AG09309 (cell line): ENCODE measurements at regions not wholly inside any gene's neighbourhood (a gene's known extent, or its start where the extent isn't known, plus 50 kb on each side); places are given as distances from the start of the nearest gene placed in this dataset.

Experiments
- DNase-seq: peaks from one replicate; pipeline ENCODE4 v3.0.0-alpha.2; 2010; ENCODE audit warnings: low read depth
- H3K4me3 ChIP-seq: 2 replicates; pipeline ENCODE4 v1.5.1; 2011; ENCODE audit warnings: mild to moderate bottlenecking, low read depth, low read length, moderate library complexity; ENCODE audit not compliant: control insufficient read depth
- CTCF ChIP-seq: IDR thresholded peaks from 2 replicates; pipeline ENCODE4 v1.5.1; 2011; ENCODE audit warnings: mild to moderate bottlenecking, low read depth, low read length, inconsistent platforms; ENCODE audit not compliant: insufficient read depth, control insufficient read depth; ENCODE audit errors: missing control alignments

- no peak for DNase-seq
- no peak overlapping the region for H3K4me3 ChIP-seq
- TF ChIP-seq CTCF, result no peak
These were observed 75.1 kb downstream of the BOLA3 start for GRCh38 chr2:74072565-74072964.

- H3K4me3 ChIP-seq, result no peak overlapping the region
- DNase-seq, result no peak
These were observed 73.2 kb downstream of the BOLA3 start for GRCh38 chr2:74074487-74074886.

GRCh38 chr2:74076074-74076470 is 71.6 kb downstream of the BOLA3 start:
- no peak for DNase-seq
- no peak overlapping the region for H3K4me3 ChIP-seq
- no peak for TF ChIP-seq CTCF

More at GRCh38 chr2:74074487-74074886, 73.2 kb downstream of the BOLA3 start:
- no peak for TF ChIP-seq CTCF

GRCh38 chr2:74077636-74078035 is 70.1 kb downstream of the BOLA3 start:
- no peak overlapping the region for H3K4me3 ChIP-seq
- no peak for TF ChIP-seq CTCF
- no peak for DNase-seq

- no peak for TF ChIP-seq CTCF
- no peak overlapping the region for H3K4me3 ChIP-seq
- no peak for DNase-seq
These were observed 69.2 kb downstream of the BOLA3 start for GRCh38 chr2:74078466-74078865.

GRCh38 chr2:74079522-74080341 is 68.0 kb downstream of the BOLA3 start:
- no peak for DNase-seq
- TF ChIP-seq CTCF, result no peak
- H3K4me3 ChIP-seq, result no peak overlapping the region
